Kidney epithelial cell (primary cell): ENCODE measurements at regions not wholly inside any gene's neighbourhood (a gene's known extent, or its start where the extent isn't known, plus 50 kb on each side); places are given as distances from the start of the nearest gene placed in this dataset.

Source experiments
- DNase-seq: peaks from one replicate; pipeline ENCODE4 v3.0.0-alpha.2; 2010; ENCODE audit warnings: low read depth
- H3K27me3 ChIP-seq: 2 replicates; pipeline ENCODE4 v1.6.0; 2011; ENCODE audit warnings: low read length; ENCODE audit not compliant: control insufficient read depth, insufficient read depth
- H3K36me3 ChIP-seq: 2 replicates; pipeline ENCODE4 v1.5.1; 2011; ENCODE audit warnings: low read length; ENCODE audit not compliant: control insufficient read depth, insufficient read depth
- H3K4me3 ChIP-seq: 2 replicates; pipeline ENCODE4 v1.5.1; 2011; ENCODE audit warnings: low read depth, mild to moderate bottlenecking, control low read depth, low read length
- TF ChIP-seq, protein P1 (sequence below): IDR thresholded peaks from 2 replicates; pipeline ENCODE4 v1.5.1; 2011; ENCODE audit warnings: mild to moderate bottlenecking, moderate library complexity, low read length, control low read depth, inconsistent platforms; ENCODE audit not compliant: insufficient read depth, poor library complexity, severe bottlenecking

DNA sequence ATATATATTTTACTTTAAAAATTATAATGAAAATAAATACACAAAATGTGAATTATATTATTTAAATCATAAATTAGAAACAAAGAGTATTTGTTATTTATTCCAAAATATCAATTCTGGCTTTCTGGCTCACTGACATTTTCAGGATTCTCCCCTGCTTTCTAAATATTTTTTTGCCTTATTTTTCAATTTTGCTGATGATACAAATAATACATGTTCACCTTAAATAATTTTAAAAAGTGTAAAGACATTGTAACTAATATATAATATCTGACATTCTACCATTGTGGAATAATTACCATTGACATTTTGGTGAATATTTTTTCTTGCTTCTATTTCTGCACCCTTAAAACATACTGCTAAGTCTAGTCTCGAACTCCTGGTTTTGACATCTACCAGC lies 325.9 kb upstream of the CBLB start:
- no peak for DNase-seq
- TF ChIP-seq, protein P1, sequence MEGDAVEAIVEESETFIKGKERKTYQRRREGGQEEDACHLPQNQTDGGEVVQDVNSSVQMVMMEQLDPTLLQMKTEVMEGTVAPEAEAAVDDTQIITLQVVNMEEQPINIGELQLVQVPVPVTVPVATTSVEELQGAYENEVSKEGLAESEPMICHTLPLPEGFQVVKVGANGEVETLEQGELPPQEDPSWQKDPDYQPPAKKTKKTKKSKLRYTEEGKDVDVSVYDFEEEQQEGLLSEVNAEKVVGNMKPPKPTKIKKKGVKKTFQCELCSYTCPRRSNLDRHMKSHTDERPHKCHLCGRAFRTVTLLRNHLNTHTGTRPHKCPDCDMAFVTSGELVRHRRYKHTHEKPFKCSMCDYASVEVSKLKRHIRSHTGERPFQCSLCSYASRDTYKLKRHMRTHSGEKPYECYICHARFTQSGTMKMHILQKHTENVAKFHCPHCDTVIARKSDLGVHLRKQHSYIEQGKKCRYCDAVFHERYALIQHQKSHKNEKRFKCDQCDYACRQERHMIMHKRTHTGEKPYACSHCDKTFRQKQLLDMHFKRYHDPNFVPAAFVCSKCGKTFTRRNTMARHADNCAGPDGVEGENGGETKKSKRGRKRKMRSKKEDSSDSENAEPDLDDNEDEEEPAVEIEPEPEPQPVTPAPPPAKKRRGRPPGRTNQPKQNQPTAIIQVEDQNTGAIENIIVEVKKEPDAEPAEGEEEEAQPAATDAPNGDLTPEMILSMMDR: no peak
- Histone ChIP-seq H3K36me3 (no peaks in the 10 kb centered on the region), H3K4me3 (no peak overlapping the region), H3K27me3 (no peaks in the 10 kb centered on the region)

DNA sequence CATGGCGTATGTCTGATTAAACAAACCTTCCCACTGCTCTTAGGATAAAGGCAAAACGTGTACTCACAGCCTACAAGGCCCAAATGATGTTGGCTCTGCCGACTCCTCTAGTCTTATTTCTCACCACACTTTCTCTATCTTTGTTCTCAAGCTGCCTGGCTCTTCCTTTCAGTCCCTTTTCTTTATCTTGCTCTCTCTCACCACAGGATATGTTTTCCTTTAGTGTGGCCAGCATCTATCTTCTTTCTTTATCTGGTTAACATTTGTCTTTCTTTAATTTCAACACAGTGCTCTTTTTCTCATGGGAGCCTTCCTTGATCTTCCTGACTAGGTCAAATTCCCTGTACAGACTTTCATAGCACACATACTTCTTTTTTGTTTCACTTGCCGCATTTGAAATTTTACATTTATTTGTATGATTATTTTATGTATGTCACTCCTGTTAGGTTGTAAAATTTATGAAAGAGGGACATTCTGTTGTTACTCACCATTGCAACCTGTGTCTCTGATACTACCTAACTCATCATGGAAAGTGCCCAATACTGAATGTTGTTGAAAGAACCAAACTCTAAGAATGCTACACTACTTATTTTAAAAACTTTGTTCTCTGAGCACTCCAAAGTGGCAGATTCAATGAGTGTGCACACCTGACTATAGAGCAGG lies 328.9 kb upstream of the CBLB start:
- DNase-seq: no peak
- Histone ChIP-seq H3K4me3 (no peak overlapping the region), H3K36me3 (no peaks in the 10 kb centered on the region), H3K27me3 (no peaks in the 10 kb centered on the region)
- TF ChIP-seq, protein P1: no peak

DNA sequence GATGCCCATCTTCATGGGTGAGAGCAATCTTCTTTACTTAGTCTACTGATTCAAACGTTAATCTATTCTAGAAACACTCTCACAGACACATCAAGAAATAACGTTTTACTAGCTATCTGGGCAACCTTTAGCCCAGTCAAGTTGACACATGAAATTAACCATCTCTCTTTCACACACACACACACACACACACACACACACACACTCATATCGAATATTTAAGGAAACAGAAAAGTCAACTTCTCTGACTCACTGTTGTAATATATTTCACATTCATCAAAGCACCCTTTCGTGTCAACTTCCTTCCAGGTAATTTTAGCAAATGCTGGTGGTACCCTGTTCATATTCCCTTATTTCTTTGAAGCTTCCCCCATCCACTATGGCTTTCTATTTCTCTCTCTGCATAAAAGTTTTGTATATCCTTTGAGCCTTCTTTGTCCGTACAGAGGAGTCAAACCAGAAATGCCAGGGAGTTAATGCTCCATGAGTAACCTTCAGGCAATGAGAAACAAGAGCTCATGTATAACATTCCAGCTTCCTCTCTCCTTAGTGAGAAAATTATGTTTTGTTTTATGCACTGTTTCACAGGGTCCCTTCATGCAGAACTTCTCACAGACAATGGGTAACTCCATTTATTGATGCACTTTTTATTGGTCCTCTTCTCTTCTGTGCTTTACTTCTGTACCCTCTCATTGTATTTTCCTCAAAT lies 335.5 kb upstream of the CBLB start:
- Histone ChIP-seq H3K27me3 (no peaks in the 10 kb centered on the region), H3K4me3 (no peak overlapping the region), H3K36me3 (no peaks in the 10 kb centered on the region)
- TF ChIP-seq, protein P1: no peak
- peak; percentile 72 for DNase-seq

DNA sequence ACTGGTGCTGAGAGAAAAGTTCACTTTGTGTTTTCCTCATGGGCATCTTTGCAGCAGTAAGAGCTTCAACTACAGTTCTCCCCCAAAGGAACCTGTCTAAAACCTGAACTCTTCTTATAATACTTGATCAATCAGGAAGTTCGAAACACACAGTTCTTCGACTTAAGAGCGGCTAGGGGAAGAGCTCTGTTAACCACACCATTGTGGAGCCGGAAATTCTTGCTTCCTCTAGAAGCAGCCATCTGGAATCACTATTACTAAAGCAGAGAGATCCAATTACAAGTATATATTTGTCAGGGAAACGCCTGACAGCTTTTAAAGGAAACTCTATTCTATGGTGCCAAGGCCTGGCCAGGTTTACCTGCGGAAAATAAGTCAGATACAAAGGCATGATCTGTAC lies 337.3 kb upstream of the CBLB start:
- peak; percentile 54 for DNase-seq
- Histone ChIP-seq H3K36me3 (no peaks in the 10 kb centered on the region), H3K27me3 (no peaks in the 10 kb centered on the region), H3K4me3 (no peak overlapping the region)
- TF ChIP-seq, protein P1: no peak

DNA sequence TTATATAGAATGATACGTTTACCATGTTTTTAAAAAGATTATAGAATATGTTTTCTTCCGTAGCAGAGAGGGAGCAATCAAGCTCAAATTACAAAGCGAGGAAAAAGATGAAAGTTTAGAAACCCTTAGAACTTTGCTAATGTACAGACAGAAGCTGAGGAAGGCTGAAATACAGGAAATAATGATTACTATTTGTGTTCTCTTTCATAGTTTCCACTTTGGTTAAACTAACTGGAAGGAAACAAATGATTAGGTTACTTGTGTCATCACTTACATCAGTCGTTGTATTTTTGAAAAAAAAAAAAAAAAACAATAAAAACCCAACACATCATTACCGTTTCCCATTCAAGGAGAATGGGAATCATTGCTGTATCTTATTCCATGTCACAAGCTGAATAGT lies 337.8 kb upstream of the CBLB start:
- TF ChIP-seq, protein P1: no peak
- DNase-seq: no peak
- Histone ChIP-seq H3K4me3 (no peak overlapping the region), H3K36me3 (no peaks in the 10 kb centered on the region), H3K27me3 (no peaks in the 10 kb centered on the region)
